CD1c-positive myeloid dendritic cell (primary cell): ENCODE measurements at regions not wholly inside any gene's neighbourhood (a gene's known extent, or its start where the extent isn't known, plus 50 kb on each side); places are given as distances from the start of the nearest gene placed in this dataset.

ENCODE experiments used
- DNase-seq: peaks from one replicate; pipeline ENCODE4 v3.0.0-alpha.2; 2016; ENCODE audit errors: extremely low spot score

DNA sequence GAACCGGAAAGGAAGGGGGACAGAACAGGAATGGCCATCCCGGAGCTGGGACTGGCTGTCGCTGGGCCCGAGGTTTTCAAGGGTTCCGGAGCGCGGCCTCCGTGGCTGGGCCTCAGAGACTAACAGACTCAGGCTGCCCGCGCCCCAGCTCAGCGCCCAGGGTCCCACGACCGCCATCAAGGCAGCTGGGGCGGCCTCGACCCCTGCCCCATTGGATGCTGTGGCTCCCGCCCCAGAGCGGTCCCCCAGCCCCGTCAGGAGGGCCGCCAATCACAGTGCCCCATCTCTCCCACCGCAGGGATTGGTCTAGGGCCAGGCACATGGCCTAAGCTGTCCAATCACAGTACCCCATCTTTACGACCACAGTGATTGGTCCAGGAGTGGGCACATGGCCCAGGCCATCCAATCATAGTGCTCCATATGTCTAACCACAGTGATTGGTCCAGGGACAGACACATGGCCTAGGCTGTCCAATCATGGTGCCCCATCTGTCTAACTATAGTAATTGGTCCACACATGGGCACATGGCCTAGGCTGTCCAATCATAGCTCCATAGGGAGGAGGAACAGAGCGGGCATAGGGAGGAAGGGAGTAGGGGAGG is 105.3 kb upstream of the NKX1-1 start:
- DNase-seq, result peak; percentile 52

DNA sequence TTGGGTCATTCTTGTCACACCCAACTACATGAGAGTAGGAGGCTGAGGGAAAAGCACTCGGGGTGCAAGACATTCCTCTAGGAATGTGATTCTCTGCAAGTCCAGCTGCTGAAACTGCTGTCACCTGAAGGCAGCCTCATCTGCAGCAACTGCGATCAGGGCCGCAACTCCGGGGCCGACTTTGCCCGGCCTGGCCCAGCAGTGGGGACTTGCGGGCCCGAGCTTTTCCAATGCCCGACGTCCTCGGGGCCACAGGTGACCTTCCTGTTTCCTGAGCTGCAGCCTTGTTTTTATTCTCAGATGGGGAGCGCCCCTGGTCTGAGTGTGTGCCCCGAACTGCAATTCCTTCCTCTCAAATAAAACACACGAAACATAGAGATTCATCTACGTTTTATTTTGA is 104.7 kb upstream of the NKX1-1 start:
- no peak for DNase-seq

GRCh38 chr4:1509366-1509765 is 103.1 kb upstream of the NKX1-1 start:
- DNase-seq, result no peak

DNA sequence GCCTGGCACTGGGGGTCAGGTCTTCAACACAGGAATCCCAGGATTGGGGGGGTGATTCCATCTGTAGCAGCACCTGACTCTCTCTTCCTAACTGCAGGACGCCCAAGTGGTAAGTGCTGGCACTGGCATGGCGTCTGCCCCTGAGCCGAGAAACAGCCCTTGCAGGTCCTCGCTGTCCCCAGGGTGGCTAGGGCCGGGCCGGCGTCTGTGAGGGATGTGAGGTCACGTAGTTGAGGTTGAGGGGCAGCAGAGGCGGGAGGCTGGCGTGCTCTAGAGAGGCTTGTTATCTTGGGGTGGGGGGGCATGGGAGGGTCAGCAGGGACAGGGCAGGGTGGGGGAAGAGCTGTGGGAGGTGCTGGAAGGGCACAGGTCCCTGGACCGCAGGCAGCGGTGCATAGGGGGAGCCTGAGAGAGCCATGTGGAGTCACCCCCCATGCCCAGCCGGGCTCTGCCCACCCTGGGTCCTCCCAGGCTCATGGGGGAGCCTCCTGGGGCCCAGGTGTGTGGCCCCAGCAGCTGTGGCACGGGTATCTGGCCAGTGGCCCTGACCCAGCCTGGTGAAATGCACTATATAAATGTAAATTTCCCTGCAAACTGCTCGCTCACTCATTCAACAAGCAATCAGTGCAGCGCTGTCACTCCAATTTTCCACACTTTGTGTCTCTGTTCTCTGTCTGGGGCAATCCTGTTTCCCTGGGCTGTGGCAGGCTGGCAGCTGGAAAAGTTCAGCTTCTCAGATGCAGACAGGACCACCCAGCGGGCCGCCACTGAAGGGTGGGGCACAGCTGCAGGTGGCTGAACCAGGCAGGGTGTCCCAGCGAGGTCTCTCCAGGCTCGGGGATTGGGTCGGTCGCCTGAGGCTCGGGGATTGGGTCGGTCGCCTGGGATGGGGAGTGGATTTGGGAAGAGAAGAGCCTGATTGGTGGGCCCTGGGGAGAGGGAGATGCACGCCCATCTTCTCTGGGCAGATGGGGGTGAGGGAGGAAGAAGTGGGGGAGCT is 102.2 kb upstream of the NKX1-1 start:
- DNase-seq, result no peak

DNA sequence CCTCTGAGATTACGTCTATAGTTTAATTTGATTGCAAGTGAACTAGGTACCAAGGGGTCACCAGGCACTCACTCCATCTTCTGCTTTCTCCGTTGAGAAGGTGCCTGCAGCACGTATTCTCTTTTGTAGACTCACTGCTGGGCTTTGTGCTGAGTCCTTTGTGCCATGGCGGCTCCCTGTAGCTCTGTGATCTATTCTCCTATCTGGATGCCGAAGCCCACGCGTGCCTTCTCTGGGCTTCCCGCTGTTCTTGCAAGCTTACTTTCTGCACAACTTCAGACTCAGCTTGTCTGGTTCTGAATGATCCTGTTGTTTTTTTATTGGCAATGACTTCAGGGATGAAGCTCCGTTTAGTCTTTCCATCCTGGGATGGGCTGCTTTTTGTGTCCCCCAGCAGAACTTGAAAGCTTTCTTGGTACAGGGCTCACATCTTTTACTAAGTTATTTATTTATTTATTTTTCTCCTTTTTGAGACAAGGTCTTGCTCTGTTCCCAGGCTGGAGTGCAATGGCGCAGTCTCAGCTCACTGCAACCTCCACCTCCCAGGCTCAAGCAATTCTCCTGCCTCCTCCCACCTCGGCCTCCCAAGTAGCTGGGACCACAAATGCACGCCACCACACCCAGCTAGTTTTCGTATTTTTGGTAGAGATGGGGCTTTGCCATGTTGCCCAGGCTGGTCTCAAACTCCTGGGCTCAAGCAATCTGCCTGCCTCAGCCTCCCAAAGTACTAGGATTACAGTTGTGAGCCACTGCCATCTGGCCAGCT is 100.9 kb upstream of the NKX1-1 start:
- no peak for DNase-seq

DNA sequence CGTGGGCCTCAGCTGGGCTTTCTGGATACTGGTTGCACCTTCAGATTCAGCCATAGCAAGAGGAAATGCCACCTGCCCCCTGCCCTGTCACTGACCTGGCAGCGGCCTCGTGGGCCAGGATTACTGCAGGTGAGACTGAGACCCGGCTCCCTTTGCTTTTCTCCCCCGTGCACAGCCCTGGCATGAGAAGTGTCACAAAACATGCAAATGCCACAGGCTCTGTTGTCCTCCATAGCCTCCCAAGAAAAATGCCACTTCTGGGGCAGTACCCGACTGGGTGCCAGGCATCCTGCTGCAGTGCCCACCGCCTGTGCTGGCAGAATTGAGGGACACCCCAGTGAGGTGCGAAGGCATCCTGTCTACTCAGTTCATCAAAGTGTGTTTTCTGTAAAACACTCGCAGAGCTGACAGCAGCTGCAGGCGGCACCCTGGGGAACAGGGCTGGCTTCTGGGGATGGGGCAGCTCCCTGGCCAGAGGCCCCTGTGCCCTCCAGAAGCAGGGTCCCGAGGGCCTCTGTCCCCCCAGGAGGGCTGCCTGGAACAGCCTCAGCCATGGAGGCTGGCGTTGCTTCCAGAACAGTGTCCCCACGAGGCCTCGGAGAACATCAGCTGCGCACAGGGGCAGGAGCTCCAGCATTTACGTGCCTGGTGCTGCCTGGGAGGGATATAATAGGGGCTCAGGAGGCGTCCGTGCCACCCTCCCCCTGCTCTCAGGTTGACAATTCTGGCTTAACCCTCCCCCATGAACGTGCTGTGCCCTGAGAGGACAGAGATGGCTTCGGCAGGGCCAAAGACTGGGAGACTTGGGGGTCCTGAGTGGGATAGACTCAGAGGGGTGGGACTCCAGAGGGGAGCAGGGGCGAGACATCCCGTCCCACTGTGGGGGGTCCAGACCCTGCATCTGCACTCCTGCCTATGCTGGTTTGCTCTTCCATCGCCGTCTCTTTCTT is 99.5 kb upstream of the NKX1-1 start:
- no peak for DNase-seq

- peak; percentile 2 for DNase-seq
These were observed 98.6 kb upstream of the NKX1-1 start for GRCh38 chr4:1504595-1505500.

DNA sequence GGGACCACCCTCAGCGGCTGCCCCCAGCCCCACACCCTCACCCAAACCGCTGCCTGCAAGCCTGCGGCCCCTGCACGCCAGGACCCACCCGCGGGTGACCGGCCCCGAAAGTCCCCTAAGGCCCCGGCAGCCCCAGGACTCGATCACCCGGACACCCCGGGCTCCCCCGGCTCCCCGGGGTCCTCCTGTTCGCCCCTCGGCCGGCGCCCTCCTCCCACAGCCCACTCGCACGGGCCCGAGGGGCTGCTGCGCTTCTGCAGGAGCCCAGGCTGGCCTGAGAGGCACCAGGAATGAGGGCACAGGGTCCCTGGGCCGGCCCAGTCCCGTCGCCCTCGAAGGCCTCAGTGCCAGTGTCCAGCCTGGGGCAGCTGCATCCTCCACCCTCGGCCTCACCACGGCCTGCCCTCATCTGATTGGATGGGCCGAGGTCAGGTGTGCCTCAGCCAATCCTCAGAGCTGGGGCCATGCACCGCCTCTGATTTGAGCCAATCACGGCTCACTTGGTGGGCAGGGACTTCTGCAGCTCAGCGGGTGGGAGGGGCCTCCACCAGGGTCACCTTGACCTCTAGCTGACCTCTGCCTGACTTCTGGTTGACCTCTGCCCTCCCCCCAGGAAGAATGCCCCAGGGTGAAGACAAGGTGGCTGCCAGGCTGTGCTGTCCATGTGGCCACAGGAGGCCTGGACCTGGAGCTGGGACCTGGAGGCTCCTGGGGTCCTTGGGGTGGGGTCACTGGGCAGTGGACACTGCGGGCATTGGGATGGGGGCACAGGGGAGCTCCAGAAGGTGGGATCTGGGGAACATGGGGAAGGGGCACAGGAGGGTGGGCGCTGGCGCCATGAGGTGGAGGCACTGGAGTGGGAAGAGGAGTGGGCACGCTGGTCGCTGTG is 97.6 kb upstream of the NKX1-1 start:
- DNase-seq, result no peak

- DNase-seq, result no peak
These were observed 96.7 kb upstream of the NKX1-1 start for GRCh38 chr4:1502976-1503375.

DNA sequence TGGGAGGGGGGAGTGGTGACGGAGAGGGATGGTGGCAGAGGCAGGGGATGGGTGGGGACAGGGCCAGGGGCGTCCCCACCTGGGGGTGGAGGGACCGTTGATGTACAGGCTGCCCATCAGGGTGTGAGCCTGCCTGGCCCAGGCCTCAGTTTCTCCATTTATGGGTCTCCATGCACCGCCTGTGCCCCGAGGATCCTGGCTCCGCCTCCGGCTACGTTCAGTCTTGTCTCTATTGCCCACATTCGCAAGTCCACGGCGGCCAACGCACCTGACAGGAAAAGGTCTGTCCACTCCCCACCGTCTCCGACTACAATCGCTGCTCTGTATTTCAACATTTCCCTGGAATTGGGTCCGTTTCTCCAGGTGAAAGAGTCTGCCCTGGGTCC is 96.3 kb upstream of the NKX1-1 start:
- no peak for DNase-seq

- no peak for DNase-seq
These were observed 95.7 kb upstream of the NKX1-1 start for GRCh38 chr4:1501754-1502500.

DNA sequence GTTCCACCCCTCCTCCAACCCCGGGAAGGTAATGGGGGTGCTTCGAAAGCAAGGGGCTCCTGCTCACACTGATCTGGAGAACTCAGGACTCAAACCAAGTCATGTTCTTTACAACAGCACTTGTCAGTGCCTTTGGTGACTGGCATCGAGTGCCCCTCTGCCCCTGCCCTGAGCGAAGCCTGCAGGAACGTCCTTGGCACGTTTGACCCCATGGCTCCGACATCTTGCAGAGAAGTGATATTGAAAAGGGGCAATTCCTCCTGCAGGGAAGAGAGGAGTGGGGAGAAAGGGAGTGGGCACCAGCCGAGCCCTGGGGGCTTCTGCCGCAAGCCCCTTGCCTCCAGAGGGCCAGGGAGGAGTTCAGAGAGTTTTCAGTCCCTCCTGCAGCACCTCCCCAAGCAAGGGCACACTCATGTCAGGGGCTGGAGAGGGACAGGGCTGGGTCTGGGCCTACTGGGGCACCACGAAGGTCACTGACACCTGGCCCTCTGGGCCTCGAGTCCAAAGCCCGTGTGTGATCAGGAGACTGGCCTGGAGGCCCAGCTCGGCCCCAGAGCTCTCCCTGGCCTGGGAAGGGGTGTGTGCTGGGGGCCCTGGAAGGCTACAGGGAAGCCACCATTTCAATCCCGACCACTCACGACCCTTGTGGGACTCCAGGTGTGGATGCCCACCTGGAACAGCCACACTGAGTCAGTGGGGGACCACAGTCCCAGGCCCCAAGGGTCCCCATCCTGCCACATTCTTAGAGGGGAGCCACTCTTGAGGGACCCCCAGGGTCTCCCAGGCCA is 94.9 kb upstream of the NKX1-1 start:
- no peak for DNase-seq

DNA sequence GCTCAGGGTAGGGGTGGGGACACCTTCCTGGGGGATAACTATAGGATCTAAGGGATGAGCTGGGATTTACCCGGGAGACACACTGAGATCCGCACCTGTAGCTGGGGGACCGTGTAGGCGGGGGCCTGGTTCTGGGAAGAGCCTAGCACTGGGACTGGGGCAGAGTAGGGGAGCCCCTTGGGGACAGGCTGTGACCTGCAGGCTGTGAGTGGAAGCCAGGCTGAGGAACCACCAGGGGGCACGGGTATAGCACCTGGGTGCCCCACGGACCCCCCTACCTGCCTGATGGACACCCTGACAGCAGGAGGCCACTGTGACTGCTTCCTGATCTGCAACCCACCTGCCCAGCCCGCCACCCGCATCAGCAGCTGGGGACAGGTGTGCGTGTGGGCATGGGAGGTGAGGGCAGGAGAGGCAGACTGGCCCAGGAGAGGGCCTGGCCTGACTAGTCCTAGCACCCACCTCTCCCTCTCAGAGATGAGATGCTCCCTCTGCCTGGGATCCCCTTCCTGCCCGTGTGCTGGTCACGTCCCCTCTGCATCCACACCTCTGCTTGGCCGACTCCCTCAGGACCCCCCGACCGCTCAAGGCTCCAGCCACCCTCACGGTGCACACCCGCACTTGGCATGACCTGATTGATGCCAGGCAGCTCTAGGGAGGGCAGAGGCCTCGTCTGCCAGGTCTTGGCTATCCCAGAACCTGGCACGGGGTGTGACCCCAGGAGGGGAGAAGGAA is 94.2 kb upstream of the NKX1-1 start:
- DNase-seq, result no peak

DNA sequence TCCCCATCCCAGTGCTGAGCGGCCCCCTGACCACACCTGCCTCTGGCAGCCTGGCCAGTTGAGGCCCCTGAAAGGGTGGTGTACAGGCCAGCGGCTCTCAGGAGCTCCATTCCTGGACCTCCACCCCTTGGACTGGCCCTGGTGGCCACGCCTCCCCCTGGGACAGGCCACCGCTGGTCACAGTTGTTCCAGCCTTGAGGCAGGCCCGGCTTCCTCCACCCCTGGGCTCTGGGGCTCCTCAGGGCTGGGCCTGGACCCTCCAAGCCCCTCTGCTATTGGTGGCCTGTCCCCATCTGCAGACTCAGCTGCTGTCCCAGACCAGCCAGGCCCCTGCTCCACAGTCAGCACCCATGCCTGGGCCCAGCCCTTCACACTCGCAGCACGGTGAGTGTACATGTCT is 93.2 kb upstream of the NKX1-1 start:
- no peak for DNase-seq

- DNase-seq, result no peak
These were observed 91.1 kb upstream of the NKX1-1 start for GRCh38 chr4:1497189-1497801.

DNA sequence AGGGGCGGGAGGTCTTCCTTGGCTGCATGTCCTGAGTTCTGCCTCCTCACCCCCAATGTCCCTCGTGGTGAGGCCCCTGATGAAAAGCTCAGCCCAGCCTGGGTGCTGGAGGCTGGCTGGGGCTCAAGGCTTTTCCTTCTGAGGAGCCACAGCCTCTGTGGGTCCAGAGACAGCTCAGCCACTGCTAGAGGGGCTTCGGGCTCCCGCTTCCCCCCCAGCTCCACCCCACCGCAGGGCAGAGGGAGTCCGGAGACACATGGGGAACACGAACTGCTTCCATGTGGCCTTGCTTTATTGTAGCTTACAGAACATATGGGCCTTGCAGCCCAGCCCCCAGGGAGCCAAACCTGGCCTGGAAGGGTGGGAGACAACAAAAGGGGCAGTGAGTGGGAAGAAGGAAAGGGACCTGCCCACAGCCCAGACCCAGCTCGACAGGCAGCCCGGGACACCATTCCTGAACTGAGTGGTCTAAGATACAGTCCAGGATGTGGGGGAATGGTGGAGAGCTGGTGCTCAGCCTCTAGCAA is 89.9 kb upstream of the NKX1-1 start:
- DNase-seq, result no peak
